Skeletal muscle cell (primary cell): ENCODE measurements at regions not wholly inside any gene's neighbourhood (a gene's known extent, or its start where the extent isn't known, plus 50 kb on each side); places are given as distances from the start of the nearest gene placed in this dataset.

Experiments used
- DNase-seq: peaks from one replicate; pipeline ENCODE4 v3.0.0-alpha.2; 2010; ENCODE audit warnings: low read depth
- H3K4me3 ChIP-seq: 2 replicates; pipeline ENCODE4 v1.5.1; 2011; ENCODE audit warnings: low read depth, mild to moderate bottlenecking, control low read depth, low read length, moderate library complexity

DNA sequence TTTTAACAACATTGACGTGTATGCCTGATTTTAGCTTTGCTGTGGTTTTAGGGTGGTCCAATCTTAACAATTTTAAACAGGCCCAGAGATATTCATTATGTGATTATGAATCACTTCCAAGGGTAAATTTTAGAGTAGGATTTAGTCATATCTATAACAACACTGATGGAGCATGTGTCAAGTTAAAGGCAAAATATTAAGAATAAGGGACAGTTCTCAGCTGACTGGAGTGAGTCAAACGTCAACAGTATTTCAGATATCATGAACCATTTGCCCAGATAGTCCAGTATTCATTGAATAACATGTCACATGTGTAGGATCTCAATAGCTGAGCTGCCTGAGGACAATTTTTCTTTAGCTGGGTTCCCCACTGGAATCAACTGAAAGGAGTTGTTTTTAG is 61.3 kb upstream of the VCX2 start:
- DNase-seq, result no peak
- no peak overlapping the region for H3K4me3 ChIP-seq

- DNase-seq, result no peak
- H3K4me3 ChIP-seq, result no peak overlapping the region
Observed at GRCh38 chrX:8233091-8233490, 62.0 kb upstream of the VCX2 start.

DNA sequence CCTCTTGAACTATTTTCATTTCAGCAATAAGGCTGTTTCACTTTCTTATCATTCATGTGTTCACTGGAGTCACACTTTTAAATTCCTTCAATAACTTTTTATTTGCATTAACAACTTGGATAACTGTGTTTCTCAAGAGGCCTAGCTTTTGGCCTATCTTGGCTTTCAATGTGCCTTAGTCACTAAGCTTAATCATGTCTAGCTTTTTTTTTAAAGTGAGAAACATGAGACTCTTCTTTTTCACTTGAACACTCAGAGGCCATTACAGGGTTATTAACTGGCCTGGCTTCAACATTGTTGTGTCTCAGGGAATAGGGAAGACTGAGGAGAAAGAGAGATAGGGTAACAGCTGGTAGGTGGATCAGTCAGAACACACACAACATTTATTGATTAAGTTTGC is 64.0 kb upstream of the VCX2 start:
- DNase-seq, result peak; percentile 5
- no peak overlapping the region for H3K4me3 ChIP-seq

- no peak overlapping the region for H3K4me3 ChIP-seq
- DNase-seq, result no peak
Observed at GRCh38 chrX:8237718-8238117, 66.7 kb upstream of the VCX2 start.

DNA sequence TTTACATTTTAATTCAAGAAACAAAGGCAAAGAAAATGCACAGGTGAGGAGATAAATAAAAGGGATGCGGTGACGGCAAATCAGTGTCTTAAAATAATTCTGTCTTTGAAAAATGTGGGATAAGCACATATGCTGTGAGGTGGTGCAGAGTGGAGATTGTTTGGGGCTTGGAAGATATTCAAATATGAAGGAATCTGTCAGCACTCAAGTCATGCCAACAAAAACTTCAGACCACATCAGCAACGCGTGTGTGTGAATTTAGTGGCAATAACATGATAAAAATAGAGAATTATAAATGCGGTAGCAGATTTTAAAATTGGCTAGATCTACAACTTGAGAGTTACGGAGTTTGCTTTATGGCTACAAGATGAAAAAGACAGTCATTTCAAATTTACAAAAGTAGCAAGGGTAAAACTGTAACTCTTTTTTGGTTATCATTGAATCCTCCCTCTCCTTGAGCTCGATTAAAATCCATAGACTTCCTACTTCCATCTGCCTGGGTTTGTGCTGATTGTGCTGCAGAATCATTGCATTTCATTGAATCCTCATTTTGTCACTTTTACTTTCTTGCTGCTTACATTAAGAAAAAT is 71.5 kb upstream of the VCX2 start:
- no peak for DNase-seq
- no peak overlapping the region for H3K4me3 ChIP-seq

DNA sequence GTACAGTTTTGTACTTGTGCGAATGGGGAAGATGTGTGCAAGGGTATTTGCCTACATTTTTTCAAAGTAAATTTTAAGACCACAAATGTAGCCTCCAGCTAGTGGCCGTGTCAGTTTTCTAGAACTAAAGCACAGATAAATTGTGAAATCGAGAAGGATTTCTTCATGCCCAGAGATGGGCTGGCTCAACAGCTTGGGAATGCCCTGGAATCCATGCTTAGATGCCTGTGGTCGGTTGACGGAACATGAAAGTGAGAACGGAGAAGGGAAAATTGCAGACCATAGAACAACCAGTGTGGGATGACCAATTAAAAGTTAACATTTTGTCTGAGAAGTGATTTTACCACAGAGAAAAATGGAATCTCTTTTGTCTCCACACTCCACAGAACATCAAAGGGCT is 73.2 kb upstream of the VCX2 start:
- no peak overlapping the region for H3K4me3 ChIP-seq
- DNase-seq, result no peak

GRCh38 chrX:8245411-8245810 is 74.3 kb upstream of the VCX2 start:
- no peak for DNase-seq
- no peak overlapping the region for H3K4me3 ChIP-seq

GRCh38 chrX:8253096-8253495 is 82.0 kb upstream of the VCX2 start:
- no peak for DNase-seq
- no peak overlapping the region for H3K4me3 ChIP-seq

DNA sequence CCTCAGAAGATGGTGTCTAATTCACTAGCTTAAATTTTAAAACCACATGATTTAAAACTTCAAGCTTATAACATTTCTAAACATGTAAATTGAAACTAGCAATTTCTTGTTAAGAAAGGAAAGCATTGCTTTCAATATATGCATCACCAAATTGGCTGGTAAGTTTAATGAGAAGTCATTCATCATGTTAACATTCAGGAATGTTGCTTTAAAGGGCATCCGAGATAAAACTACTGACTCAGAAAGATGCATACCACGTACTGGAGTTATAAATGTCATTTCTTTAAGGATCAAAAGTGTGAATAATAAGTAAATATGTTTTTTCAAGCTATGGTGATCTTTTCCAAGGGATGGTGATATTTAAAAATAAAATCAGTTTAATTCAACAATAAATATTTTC is 83.3 kb upstream of the VCX2 start:
- no peak for DNase-seq

DNA sequence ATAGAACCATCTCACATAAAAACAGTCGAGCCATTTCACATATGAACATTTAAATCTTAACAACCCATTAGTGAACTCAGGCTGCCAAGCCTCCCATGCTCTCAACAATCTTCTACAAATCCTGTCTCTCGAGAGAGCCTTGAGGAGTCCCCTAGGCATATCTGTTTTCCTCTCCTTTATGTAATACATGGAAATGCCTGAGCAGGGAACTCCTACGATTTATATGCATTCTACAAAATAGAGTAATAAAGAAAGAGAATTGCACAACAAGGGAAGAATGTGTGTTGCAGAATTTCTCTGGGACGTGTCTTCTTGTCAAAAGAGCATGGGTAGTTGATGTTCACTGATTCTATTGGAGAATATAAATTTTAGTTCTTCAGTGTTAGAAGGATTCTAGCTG is 101.8 kb upstream of the VCX2 start:
- H3K4me3 ChIP-seq, result no peak overlapping the region
- no peak for DNase-seq

More for the DNA sequence above, 83.3 kb upstream of the VCX2 start:
- no peak overlapping the region for H3K4me3 ChIP-seq

GRCh38 chrX:8273451-8273895 is 102.4 kb upstream of the VCX2 start:
- no peak overlapping the region for H3K4me3 ChIP-seq
- no peak for DNase-seq

GRCh38 chrX:8274170-8274569 is 103.1 kb upstream of the VCX2 start:
- DNase-seq, result no peak
- no peak overlapping the region for H3K4me3 ChIP-seq

DNA sequence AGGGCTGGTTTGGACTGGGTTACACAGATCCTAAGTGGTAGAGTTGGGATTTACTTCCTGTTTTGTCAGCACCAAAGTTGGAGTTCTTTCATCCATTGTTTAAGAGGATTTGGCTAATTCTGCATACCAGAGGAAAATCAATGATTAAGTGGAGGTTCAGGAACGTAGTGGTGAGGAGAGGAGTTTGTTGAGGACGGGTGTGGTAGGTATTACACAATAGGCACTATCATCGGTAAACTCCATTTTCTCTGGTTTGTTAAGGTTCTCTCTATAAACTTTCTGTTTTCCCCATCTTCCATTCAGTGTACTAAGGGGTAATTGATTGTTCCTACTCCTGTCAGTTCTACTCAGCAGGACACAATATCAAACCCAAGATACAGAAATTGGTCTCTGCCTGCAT is 107.5 kb upstream of the VCX2 start:
- no peak for DNase-seq

DNA sequence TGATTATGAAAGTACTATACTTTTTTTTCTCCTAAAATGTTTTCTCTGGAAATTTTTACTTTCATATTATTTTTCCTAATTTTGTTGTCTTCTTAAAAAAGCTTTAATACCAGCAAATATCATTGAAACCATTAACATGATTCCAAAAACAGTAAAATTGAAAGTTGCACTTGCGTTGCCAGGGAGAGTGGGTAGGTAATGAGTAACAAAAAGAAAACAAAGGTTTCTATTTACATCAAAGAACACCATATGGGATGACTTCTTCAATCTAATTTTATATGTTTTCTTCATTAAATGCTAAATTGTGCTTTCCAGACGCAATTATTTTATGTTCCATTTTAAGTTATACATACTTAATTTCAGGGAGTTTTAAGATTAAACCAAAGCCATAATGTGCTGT is 108.3 kb upstream of the VCX2 start:
- no peak for DNase-seq
- H3K4me3 ChIP-seq, result no peak overlapping the region

More for the DNA sequence above, 107.5 kb upstream of the VCX2 start:
- H3K4me3 ChIP-seq, result no peak overlapping the region

DNA sequence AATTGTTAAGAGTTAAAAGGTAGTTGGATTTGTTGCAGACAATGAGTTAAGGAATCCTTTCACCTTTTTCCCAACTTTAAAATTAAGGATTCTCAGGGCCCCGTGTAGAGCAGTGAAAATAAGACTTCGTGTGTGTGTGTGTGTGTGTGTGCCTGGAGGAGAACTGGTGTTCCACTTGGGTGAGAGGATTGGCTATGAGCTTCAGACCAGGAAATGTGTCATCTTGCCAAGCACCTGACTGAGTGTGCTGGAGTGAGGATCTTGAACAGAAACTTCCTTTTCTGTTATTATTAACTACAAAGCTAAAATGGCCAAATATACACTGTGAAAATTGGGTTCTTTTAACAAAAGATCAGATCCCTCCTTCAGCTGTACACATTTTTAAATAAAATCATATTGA is 113.1 kb upstream of the VCX2 start:
- DNase-seq, result no peak
- H3K4me3 ChIP-seq, result no peak overlapping the region

GRCh38 chrX:8288590-8288989 is 117.5 kb upstream of the VCX2 start:
- no peak for DNase-seq
- no peak overlapping the region for H3K4me3 ChIP-seq

DNA sequence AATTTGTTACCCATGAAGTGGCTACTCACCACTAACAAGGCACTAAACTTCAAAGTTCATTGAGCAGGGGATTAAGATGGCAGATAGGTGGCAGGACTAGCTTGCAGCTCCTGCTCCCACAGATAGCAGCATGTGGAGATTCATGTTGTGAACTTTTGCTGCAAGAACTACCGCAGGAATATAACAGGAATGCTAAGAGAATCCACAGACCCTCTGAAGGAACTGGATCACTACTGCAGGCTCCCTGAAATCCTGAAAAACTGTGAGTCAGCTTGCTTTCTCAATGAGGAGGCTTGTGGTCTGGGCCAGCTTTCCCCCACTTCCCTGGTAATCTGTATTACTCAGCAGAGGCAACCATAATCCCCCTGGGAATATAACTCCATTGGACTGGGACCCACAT is 118.5 kb upstream of the VCX2 start:
- H3K4me3 ChIP-seq, result no peak overlapping the region
- DNase-seq, result peak; percentile 50

GRCh38 chrX:8297766-8298165 is 126.7 kb upstream of the VCX2 start:
- no peak for DNase-seq
- no peak overlapping the region for H3K4me3 ChIP-seq

DNA sequence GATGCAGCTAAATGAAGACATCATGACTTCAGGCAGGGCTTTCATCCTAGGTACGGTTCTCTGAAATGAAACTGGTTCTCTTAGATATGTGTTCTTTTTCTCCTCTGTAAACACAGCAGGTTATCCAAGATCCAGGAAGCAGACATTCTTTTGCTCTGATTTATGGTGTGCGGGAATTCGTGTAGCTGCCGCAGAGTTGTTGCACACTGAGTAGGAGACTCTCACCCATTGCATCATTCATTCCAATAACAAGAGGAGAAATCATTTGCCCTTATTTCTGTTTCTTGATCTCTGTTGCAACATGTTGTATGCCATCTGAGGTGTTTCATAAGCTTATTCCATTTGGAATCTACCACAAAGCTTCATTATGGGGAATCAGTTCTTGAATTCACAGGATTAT is 133.6 kb upstream of the VCX2 start:
- DNase-seq, result peak; percentile 26
- no peak overlapping the region for H3K4me3 ChIP-seq

DNA sequence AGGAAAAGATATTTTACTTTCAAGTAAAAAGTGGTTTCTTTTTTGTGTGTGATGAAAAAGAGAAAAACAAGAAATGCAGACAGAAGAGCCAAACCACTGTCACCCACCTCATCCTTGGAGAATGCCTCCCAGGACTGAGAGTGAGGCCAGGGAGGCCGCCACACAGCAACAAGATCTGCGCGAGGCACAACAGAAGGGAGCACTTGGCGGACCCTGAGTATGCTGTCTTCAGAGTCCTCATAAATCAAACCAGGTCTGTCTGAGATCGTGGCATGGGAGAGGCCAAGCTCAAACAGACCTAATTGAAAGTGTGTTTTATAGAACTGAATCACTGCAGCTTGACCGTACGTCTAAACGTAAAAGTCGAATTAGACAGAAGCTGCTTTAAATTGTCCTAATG is 134.3 kb upstream of the VCX2 start:
- DNase-seq, result peak; percentile 21
- H3K4me3 ChIP-seq, result no peak overlapping the region

- no peak overlapping the region for H3K4me3 ChIP-seq
- DNase-seq, result no peak
Observed at GRCh38 chrX:8306291-8306925, 135.3 kb upstream of the VCX2 start.

DNA sequence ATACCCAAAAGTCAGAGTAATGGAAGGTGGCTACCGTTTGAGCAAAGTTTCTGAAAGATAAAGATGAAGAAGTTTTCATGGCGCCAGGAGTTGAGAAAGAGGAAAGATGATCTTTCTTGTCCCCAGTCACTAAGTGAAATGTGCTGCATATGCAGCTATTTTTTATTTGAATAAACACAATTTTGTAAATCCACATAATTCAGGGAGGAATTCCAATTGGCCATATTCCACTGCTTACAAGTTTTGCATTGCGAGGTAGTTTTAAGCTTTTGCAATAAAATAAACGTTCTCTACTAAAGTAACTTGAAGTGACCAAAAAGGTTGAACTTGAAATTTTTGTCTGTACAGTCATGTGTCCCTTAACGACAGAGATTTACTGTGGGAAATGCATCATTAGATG is 139.3 kb upstream of the VCX2 start:
- no peak overlapping the region for H3K4me3 ChIP-seq
- DNase-seq, result no peak
